ENCODE measurements at regions not wholly inside any gene's neighbourhood (a gene's known extent, or its start where the extent isn't known, plus 50 kb on each side); places are given as distances from the start of the nearest gene placed in this dataset.

DNA sequence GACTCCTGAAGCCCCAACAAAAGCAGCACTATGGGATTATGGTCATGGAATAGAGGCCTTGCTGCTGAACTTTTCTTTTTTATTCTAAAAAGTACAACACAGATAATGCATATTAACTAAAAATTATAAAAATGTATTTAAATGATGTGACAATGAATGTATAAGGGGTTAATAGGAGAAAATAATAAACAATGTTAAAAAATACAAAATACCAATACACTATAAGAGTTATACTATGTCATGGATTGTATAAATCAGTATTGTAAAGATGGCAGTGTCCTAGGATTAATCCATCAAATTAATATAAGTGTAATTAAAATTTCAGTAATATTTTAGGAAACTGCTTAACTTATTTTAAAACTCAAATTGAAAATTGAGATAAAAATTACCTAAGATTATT is 58.3 kb upstream of the TOP3B start:
- Histone ChIP-seq H3K36me3 (ENCODE audit: insufficient read depth, low read length) (no peaks in the 10 kb centered on the region), H2AFZ (ENCODE audit: low read depth, low read length) (no peak overlapping the region), H3K4me3 (ENCODE audit: low read length) (no peak overlapping the region), H3K27me3 (ENCODE audit: insufficient read depth, low read length) (no peaks in the 10 kb centered on the region), H3K4me1 (ENCODE audit: insufficient read depth, low read length) (peaks cover 37% of the 10 kb centered on the region), H3K9me3 (ENCODE audit: low read length) (no peaks in the 10 kb centered on the region)

DNA sequence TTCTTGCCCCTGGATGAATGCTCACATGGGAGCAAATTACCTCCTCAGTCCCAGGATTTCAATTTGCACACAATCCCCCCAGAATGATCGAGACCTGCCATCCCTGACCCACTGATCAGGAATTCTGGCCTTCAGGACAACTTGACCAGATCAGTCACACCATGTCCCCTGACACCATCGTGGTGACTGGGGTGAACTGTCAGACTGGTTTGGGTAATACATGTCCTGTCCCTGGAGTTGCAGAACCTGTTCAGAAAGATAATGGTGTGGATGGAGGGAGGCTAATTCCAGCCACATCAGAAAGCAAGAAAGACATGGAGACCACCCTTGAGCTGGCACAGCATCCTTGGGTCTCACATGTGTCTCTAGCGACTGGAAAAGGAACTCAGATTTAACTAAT is 57.9 kb upstream of the TOP3B start:
- H2AFZ ChIP-seq (ENCODE audit: low read depth, low read length) = no peak overlapping the region
- no peaks in the 10 kb centered on the region for H3K27me3 ChIP-seq (ENCODE audit: insufficient read depth, low read length)
- no peaks in the 10 kb centered on the region for H3K36me3 ChIP-seq (ENCODE audit: insufficient read depth, low read length)
- H3K9me3 ChIP-seq (ENCODE audit: low read length) = no peaks in the 10 kb centered on the region
- H3K4me1 ChIP-seq (ENCODE audit: insufficient read depth, low read length) = peaks cover 38% of the 10 kb centered on the region
- no peak overlapping the region for H3K4me3 ChIP-seq (ENCODE audit: low read length)

DNA sequence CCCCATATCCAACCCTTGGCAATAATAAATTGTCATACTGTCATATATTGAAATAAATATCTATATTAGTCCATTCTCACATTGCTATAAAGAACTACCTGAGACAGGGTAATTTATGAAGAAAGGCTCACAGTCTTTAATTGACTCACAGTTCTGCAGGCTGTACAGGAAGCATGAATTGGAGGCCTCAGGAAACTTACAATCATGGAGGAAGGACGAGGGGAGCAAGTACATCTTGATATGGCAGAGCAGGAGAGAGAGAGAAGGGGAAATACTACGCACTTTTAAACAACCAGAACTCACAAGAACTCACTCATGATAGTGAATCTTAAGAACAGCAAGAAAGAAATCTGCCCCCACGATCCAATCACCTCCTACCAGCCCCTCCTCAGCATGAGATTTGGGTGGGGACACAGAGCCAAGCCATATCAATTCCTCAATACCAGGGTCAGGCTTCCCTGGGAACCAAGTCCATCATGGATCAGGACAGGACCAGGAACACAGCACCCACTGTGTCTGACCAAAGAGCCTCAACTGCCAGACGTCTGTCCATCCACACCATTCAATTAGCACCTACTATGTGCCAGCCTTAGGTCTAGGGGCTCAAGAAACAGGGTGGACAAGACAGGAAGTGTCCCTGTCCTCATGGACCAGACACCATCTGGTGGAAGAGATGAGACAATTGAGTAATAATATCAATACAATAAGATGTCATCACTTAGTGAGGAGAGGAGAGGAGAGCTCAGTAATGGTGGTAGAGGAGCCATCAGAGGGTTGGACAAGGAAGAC is 56.9 kb upstream of the TOP3B start:
- Histone ChIP-seq H3K4me3 (ENCODE audit: low read length) (no peak overlapping the region), H3K27me3 (ENCODE audit: insufficient read depth, low read length) (no peaks in the 10 kb centered on the region), H3K4me1 (ENCODE audit: insufficient read depth, low read length) (peaks cover 38% of the 10 kb centered on the region), H3K9me3 (ENCODE audit: low read length) (no peaks in the 10 kb centered on the region), H2AFZ (ENCODE audit: low read depth, low read length) (no peak overlapping the region), H3K36me3 (ENCODE audit: insufficient read depth, low read length) (no peaks in the 10 kb centered on the region)

DNA sequence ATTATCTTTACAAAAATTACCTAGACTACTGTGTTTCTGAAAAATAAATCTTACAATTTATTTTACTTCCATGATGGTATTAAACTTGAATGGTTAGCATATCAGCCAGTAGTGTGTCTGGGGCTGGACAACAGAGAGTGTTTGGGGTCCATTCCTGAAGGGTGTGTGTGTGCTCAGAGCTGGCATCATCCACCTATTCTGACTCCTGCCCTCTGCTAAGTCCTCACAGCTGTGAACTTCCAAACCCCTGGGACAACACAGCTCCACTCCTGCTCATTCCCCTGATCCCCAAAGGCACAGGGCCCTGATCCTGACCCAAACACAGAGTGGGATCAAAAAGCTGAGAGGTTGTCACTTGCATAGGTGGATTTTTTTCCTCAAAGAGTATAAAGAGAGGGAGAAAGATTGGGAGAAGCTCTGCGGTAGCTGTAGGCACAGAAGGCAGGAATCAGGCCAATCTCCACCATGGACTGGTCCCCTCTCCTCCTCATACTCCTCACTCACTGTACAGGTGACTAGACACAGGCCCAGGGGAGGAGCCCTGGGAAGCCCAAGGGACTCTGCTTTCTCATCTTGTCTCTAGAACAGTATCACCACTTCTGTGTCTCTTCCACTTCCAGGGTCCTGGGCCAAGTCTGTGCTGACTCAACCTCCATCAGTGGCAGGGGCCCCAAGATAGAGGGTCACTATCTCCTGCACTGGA is 55.7 kb upstream of the TOP3B start:
- H3K9me3 ChIP-seq (ENCODE audit: low read length) = no peaks in the 10 kb centered on the region
- no peak overlapping the region for H3K4me3 ChIP-seq (ENCODE audit: low read length)
- H2AFZ ChIP-seq (ENCODE audit: low read depth, low read length) = no peak overlapping the region
- no peaks in the 10 kb centered on the region for H3K36me3 ChIP-seq (ENCODE audit: insufficient read depth, low read length)
- peaks cover 38% of the 10 kb centered on the region for H3K4me1 ChIP-seq (ENCODE audit: insufficient read depth, low read length)
- H3K27me3 ChIP-seq (ENCODE audit: insufficient read depth, low read length) = no peaks in the 10 kb centered on the region

DNA sequence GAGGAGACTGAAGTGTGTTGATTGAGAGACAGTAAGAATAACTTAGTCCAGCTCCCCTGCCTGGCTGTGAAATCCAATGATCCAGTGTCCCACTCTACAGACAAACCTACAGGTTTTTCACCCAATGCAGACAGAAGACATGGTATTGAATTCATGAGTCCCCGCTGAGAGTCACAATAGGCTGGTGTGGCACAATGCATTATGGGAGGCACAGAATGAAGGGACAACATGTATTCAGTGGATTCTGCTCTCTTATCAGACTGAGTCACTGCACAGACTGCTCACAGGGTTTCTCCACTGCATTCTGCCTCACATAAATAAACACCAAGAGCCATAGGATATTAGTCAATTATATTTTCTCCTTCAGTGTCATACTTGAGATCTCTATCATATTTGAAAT is 55.2 kb upstream of the TOP3B start:
- H3K4me3 ChIP-seq (ENCODE audit: low read length) = no peak overlapping the region
- H3K4me1 ChIP-seq (ENCODE audit: insufficient read depth, low read length) = peaks cover 38% of the 10 kb centered on the region
- no peaks in the 10 kb centered on the region for H3K27me3 ChIP-seq (ENCODE audit: insufficient read depth, low read length)

DNA sequence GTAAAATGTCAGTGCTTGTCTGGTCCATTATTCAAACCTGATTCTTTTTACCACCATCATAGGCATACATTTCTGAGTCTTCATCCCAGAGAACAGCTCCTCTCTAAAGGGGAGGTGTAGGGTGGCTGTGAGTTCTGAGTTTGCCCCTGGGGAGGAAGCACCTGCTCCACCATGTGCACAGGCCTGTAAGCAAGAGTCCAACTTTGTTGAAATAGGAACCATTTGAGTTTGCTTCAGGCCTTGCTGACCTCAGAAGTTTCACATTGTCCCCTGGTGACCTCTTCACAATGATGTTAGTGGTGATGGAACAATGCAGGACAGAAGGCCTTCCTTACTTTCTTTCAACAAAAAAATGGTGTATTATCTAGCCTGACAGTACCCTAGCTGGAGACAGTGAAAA is 54.6 kb upstream of the TOP3B start:
- H3K9me3 ChIP-seq (ENCODE audit: low read length) = no peaks in the 10 kb centered on the region
- H2AFZ ChIP-seq (ENCODE audit: low read depth, low read length) = no peak overlapping the region
- H3K4me1 ChIP-seq (ENCODE audit: insufficient read depth, low read length) = peaks cover 38% of the 10 kb centered on the region
- peaks cover under 1% of the 10 kb centered on the region for H3K27me3 ChIP-seq (ENCODE audit: insufficient read depth, low read length)
- no peaks in the 10 kb centered on the region for H3K36me3 ChIP-seq (ENCODE audit: insufficient read depth, low read length)
- H3K4me3 ChIP-seq (ENCODE audit: low read length) = no peak overlapping the region

More for the DNA sequence above, 55.2 kb upstream of the TOP3B start:
- Histone ChIP-seq H3K9me3 (ENCODE audit: low read length) (no peaks in the 10 kb centered on the region), H2AFZ (ENCODE audit: low read depth, low read length) (no peak overlapping the region), H3K36me3 (ENCODE audit: insufficient read depth, low read length) (no peaks in the 10 kb centered on the region)

DNA sequence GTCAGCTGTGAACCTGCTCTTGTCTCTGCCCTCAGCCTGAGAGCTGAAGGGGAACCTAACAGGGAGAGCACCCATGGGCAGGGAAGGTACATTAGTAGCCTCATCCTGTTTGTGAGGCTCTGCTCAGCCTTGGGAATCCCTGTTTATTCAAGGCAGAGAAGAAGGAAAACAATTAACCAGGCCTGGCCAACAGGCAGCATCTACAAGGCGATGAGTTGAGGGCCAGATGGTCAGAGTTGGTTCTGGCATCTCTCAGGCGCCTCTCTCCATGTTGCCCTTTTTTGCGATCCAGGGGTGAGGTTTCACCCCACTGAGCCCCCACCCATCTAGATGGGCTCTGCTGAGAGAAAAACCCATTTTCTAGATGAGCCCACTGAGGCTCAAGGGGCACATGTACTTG is 54.0 kb upstream of the TOP3B start:
- no peak overlapping the region for H2AFZ ChIP-seq (ENCODE audit: low read depth, low read length)
- H3K4me3 ChIP-seq (ENCODE audit: low read length) = no peak overlapping the region
- H3K27me3 ChIP-seq (ENCODE audit: insufficient read depth, low read length) = peaks cover 3% of the 10 kb centered on the region
- H3K9me3 ChIP-seq (ENCODE audit: low read length) = no peaks in the 10 kb centered on the region
- no peaks in the 10 kb centered on the region for H3K36me3 ChIP-seq (ENCODE audit: insufficient read depth, low read length)
- peaks cover 32% of the 10 kb centered on the region for H3K4me1 ChIP-seq (ENCODE audit: insufficient read depth, low read length)

DNA sequence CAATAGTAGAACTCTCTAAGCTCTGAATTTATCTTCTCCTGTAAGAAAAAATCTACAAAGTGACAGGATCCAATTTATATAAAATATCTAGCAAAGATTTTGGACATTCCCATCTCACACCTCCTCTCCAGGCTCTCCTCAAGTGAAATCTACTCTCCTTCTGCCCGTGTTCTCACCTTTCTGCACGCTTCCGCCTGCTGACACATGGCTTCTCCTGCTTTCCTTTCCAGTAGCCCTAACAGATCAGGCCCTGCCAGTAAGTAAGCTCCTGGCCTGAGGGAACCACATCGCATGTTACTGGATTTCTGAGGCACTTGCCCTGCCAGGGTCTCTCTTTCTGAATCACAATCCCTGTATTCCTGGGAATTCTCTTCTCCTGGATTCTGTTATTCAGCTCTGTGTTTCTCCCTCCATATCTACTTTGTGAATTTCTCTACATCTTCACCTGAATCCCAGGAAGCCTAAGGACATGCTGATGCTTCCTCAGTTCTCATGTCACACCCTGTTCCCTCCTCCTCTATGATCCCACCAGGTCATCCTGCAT is 53.3 kb upstream of the TOP3B start:
- H3K4me3 ChIP-seq (ENCODE audit: low read length) = no peak overlapping the region
- no peak overlapping the region for H2AFZ ChIP-seq (ENCODE audit: low read depth, low read length)
- H3K36me3 ChIP-seq (ENCODE audit: insufficient read depth, low read length) = no peaks in the 10 kb centered on the region
- no peaks in the 10 kb centered on the region for H3K9me3 ChIP-seq (ENCODE audit: low read length)
- H3K4me1 ChIP-seq (ENCODE audit: insufficient read depth, low read length) = peaks cover 32% of the 10 kb centered on the region
- peaks cover 3% of the 10 kb centered on the region for H3K27me3 ChIP-seq (ENCODE audit: insufficient read depth, low read length)

DNA sequence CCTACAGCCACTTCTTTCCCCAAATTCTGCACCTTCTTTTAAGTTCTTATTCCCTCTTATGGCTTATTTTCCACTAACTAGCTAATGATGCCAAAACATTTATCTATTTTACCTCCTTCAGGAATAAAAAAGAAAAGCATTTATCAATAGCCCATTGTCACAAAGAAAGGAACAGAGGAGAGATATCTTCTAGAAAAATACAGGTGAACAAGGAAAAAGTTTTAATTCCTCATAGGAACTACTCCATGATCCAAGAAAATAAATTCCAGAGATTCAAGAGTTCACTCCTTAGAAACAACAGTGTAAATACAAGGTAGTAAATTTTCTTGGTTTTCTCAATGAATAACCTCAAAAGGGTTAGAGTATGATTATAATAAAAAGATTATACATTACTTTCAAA is 52.6 kb upstream of the TOP3B start:
- H3K9me3 ChIP-seq (ENCODE audit: low read length) = no peaks in the 10 kb centered on the region
- no peak overlapping the region for H3K4me3 ChIP-seq (ENCODE audit: low read length)
- no peaks in the 10 kb centered on the region for H3K36me3 ChIP-seq (ENCODE audit: insufficient read depth, low read length)
- peaks cover 32% of the 10 kb centered on the region for H3K4me1 ChIP-seq (ENCODE audit: insufficient read depth, low read length)
- H3K27me3 ChIP-seq (ENCODE audit: insufficient read depth, low read length) = peaks cover 3% of the 10 kb centered on the region
- H2AFZ ChIP-seq (ENCODE audit: low read depth, low read length) = no peak overlapping the region

DNA sequence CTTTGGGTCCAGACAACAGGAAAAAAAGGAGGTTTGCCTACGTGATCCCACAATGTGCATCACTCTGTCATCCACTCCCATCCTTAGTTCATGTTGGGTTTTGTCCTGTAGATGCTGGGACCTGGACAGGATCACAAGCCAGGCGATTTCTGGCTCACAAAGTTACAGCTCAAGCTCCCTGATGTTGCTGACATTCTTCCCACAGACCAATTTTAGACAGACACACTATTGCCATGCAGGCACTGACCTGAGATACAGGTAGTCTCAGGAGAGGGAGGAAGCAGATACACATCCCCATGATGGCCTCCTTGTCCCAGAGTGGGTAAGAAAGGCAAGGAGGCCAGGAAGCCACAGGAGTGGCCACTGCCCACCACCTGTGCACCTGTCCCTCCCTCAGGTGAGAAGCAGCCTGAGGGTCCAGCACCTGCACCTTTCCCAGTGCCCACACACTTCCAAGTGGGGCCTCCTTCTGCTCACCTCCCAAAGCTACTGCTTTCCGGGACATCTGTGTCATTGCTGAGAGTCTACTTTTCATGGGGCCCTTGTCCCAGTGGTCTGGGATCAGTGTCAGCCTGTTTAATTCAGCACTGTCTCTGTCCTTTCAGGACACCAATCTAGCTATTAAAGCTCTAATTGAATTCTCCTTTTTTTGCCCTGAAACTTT is 52.0 kb upstream of the TOP3B start:
- H3K4me1 ChIP-seq (ENCODE audit: insufficient read depth, low read length) = peaks cover 32% of the 10 kb centered on the region
- no peak overlapping the region for H2AFZ ChIP-seq (ENCODE audit: low read depth, low read length)
- H3K36me3 ChIP-seq (ENCODE audit: insufficient read depth, low read length) = no peaks in the 10 kb centered on the region
- H3K4me3 ChIP-seq (ENCODE audit: low read length) = no peak overlapping the region
- no peaks in the 10 kb centered on the region for H3K9me3 ChIP-seq (ENCODE audit: low read length)
- peaks cover 3% of the 10 kb centered on the region for H3K27me3 ChIP-seq (ENCODE audit: insufficient read depth, low read length)

DNA sequence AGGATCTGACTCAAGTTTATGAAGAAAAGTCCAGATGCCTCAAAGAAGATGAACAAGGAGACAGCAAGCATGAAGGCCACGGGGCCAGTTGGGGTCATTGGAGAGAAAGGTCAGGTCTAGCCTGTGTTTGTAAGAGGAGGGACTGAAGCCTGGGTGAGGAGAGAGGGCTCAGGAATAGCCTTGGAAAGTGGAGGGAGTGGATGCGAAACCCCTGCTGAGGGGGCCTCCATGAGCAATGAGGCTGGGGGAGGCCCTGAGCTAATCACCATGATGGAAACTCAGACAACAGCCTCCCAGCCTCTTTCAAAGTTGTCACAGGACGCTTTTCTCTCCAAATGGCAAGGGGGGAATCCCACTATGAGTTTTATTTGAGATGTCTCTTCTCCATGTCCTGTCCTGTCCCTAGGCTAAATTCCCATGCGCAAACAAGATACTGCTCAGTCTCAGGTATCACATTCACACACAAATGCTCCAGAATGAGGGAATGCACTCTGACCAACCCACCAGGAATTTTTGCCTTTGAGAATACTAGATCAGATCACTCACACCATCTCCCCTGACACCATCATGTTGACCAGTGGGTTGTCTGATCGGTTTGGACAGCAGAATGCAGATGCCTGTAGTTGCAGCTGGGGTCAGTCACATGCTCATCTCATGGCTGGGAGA is 51.3 kb upstream of the TOP3B start:
- Histone ChIP-seq H3K9me3 (ENCODE audit: low read length) (no peaks in the 10 kb centered on the region), H3K4me1 (ENCODE audit: insufficient read depth, low read length) (peaks cover 31% of the 10 kb centered on the region), H3K4me3 (ENCODE audit: low read length) (no peak overlapping the region), H3K27me3 (ENCODE audit: insufficient read depth, low read length) (peaks cover 3% of the 10 kb centered on the region), H3K36me3 (ENCODE audit: insufficient read depth, low read length) (no peaks in the 10 kb centered on the region), H2AFZ (ENCODE audit: low read depth, low read length) (no peak overlapping the region)

DNA sequence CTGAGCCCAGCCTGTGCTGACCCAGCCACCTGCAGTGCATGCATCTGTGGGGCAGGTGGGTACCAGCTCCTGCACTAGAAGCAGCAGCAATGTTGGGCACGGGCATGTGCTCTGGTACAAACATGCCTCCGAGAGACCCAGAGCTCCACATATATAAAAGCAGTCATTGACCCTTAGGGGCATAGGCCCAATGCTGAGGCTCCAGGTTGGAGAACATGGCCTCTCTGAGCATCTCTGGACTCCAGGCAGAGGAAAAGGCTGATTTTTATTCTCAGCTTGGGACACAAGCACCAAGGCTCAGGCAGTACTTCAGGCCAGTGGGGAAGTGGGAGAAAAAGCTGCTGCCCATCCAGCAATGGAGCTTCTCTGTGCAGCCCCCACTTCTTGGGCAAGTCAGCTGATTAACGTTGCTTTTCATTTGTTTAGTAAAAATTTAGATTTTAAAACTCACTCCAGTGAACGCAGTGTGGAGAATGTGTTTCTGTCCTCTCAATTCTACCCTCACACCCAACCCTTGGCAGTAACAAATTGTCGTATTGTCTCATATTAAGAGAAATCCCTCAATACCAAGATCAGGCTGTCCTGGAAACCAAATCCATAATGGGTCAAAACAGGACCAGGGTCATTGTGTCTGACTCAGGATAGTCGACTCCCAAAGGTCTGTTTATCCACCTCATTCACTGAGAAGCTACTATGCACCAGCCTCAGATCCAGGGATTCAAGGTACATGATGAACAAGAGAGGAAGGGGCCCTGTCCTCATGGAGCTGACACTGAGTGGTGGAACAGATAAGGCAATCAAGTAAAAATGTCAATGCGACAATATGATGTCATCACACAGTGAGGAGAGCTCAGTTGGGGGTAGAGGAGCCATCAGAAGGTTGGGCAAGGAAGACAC is 50.6 kb upstream of the TOP3B start:
- Histone ChIP-seq H3K4me3 (ENCODE audit: low read length) (no peak overlapping the region), H2AFZ (ENCODE audit: low read depth, low read length) (no peak overlapping the region), H3K9me3 (ENCODE audit: low read length) (no peaks in the 10 kb centered on the region), H3K4me1 (ENCODE audit: insufficient read depth, low read length) (peaks cover 24% of the 10 kb centered on the region), H3K36me3 (ENCODE audit: insufficient read depth, low read length) (no peaks in the 10 kb centered on the region), H3K27me3 (ENCODE audit: insufficient read depth, low read length) (peaks cover 3% of the 10 kb centered on the region)
